ENCODE measurements at regions not wholly inside any gene's neighbourhood (a gene's known extent, or its start where the extent isn't known, plus 50 kb on each side); places are given as distances from the start of the nearest gene placed in this dataset.

GRCh38 chr17:72299100-72299499 lies 178.3 kb downstream of the SOX9 start:
- FAIRE-seq: no peak
- TF ChIP-seq CTCF (IDR thresholded peaks at IDR 0.05; ENCODE audit: insufficient read depth, missing control alignments): no peak
- no peak for DNase-seq (ENCODE audit: insufficient read length, low spot score)

GRCh38 chr17:72299592-72299991 lies 178.8 kb downstream of the SOX9 start:
- FAIRE-seq (no peak), DNase-seq (ENCODE audit: insufficient read length, low spot score) (no peak)
- TF ChIP-seq CTCF (IDR thresholded peaks at IDR 0.05; ENCODE audit: insufficient read depth, missing control alignments): no peak

- FAIRE-seq: no peak
- DNase-seq (ENCODE audit: insufficient read length, low spot score): no peak
- TF ChIP-seq CTCF (IDR thresholded peaks at IDR 0.05; ENCODE audit: insufficient read depth, missing control alignments): no peak
Observed at GRCh38 chr17:72301887-72302286, 181.1 kb downstream of the SOX9 start.

- TF ChIP-seq CTCF (IDR thresholded peaks at IDR 0.05; ENCODE audit: insufficient read depth, missing control alignments): no peak
- no peak for FAIRE-seq
- DNase-seq (ENCODE audit: insufficient read length, low spot score): no peak
Observed at GRCh38 chr17:72302735-72303134, 181.9 kb downstream of the SOX9 start.

GRCh38 chr17:72303787-72304733 lies 183.2 kb downstream of the SOX9 start:
- DNase-seq (ENCODE audit: insufficient read length, low spot score): no peak
- TF ChIP-seq CTCF (IDR thresholded peaks at IDR 0.05; ENCODE audit: insufficient read depth, missing control alignments): no peak
- no peak for FAIRE-seq

- FAIRE-seq: no peak
- no peak for DNase-seq (ENCODE audit: insufficient read length, low spot score)
- TF ChIP-seq CTCF (IDR thresholded peaks at IDR 0.05; ENCODE audit: insufficient read depth, missing control alignments): no peak
Observed at GRCh38 chr17:72304859-72305258, 184.0 kb downstream of the SOX9 start.

- no peak for FAIRE-seq
- DNase-seq (ENCODE audit: insufficient read length, low spot score): no peak
Observed at GRCh38 chr17:72305472-72305871, 184.7 kb downstream of the SOX9 start.

More at GRCh38 chr17:72305472-72305871, 184.7 kb downstream of the SOX9 start:
- no peak for TF ChIP-seq CTCF (IDR thresholded peaks at IDR 0.05; ENCODE audit: insufficient read depth, missing control alignments)
